ENCODE measurements at regions not wholly inside any gene's neighbourhood (a gene's known extent, or its start where the extent isn't known, plus 50 kb on each side); places are given as distances from the start of the nearest gene placed in this dataset.

- no peaks in the 10 kb centered on the region for H3K9me3 ChIP-seq (ENCODE audit: low read length)
- no peaks in the 10 kb centered on the region for H3K9me2 ChIP-seq (ENCODE audit: low read depth, low read length)
- no peaks in the 10 kb centered on the region for H3K27me3 ChIP-seq (ENCODE audit: insufficient read depth, low read length)
- no peaks in the 10 kb centered on the region for H3F3A ChIP-seq (ENCODE audit: insufficient read depth, low read length)
- H3K9ac ChIP-seq (ENCODE audit: low read length): no peak overlapping the region
- no peaks in the 10 kb centered on the region for H4K20me1 ChIP-seq (ENCODE audit: insufficient read depth, low read length)
- no peak overlapping the region for H3K27ac ChIP-seq (ENCODE audit: low read depth, low read length, poor library complexity, severe bottlenecking)
- no peaks in the 10 kb centered on the region for H3K79me2 ChIP-seq (ENCODE audit: insufficient read depth, low read length)
- H3K4me1 ChIP-seq (ENCODE audit: insufficient read depth, low read length, severe bottlenecking): no peaks in the 10 kb centered on the region
- no peak for TF ChIP-seq EZH2 (IDR thresholded peaks at IDR 0.05; ENCODE audit: borderline replicate concordance, low read length)
- TF ChIP-seq CTCF (IDR thresholded peaks at IDR 0.05; ENCODE audit: low read length): no peak
- H2AFZ ChIP-seq (ENCODE audit: low read length): no peak overlapping the region
- H3K4me3 ChIP-seq (ENCODE audit: low read depth, low read length, poor library complexity, severe bottlenecking): no peak overlapping the region
- no peak overlapping the region for H3K4me2 ChIP-seq (ENCODE audit: low read length)
- no peaks in the 10 kb centered on the region for H3K36me3 ChIP-seq (ENCODE audit: insufficient read depth, low read length)
These were observed 259.2 kb downstream of the SLC4A3 start for GRCh38 chr2:219886615-219887014.

DNA sequence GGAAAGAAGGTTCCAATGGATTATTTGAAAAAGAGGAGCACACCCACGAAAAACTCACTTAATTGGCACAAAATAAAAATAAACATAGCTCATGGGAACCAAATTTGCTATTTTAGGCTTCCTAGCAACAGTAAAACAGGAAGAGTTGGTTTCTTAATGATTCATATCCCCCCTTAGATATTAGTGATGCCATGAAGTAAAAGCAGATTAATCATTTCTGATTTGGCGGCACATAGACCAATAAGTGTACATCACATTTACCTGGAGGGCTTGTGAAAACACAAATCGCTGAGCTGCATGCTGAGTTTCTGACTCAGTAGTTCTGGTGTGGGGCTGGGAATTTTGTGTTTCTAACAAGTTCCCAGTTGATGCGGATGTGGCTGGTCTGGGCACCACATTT is 260.4 kb downstream of the SLC4A3 start:
- Histone ChIP-seq H2AFZ (ENCODE audit: low read length) (no peak overlapping the region), H3K4me3 (ENCODE audit: low read depth, low read length, poor library complexity, severe bottlenecking) (no peak overlapping the region), H3K4me2 (ENCODE audit: low read length) (no peak overlapping the region), H3K27ac (ENCODE audit: low read depth, low read length, poor library complexity, severe bottlenecking) (no peak overlapping the region), H3K9me3 (ENCODE audit: low read length) (no peaks in the 10 kb centered on the region), H3K79me2 (ENCODE audit: insufficient read depth, low read length) (no peaks in the 10 kb centered on the region), H3K36me3 (ENCODE audit: insufficient read depth, low read length) (no peaks in the 10 kb centered on the region), H3K9ac (ENCODE audit: low read length) (no peak overlapping the region), H3K4me1 (ENCODE audit: insufficient read depth, low read length, severe bottlenecking) (no peaks in the 10 kb centered on the region), H3K9me2 (ENCODE audit: low read depth, low read length) (no peaks in the 10 kb centered on the region), H3K27me3 (ENCODE audit: insufficient read depth, low read length) (no peaks in the 10 kb centered on the region), H4K20me1 (ENCODE audit: insufficient read depth, low read length) (no peaks in the 10 kb centered on the region), H3F3A (ENCODE audit: insufficient read depth, low read length) (no peaks in the 10 kb centered on the region)
- TF ChIP-seq CTCF (IDR thresholded peaks at IDR 0.05; ENCODE audit: low read length) (no peak), EZH2 (IDR thresholded peaks at IDR 0.05; ENCODE audit: borderline replicate concordance, low read length) (no peak)

DNA sequence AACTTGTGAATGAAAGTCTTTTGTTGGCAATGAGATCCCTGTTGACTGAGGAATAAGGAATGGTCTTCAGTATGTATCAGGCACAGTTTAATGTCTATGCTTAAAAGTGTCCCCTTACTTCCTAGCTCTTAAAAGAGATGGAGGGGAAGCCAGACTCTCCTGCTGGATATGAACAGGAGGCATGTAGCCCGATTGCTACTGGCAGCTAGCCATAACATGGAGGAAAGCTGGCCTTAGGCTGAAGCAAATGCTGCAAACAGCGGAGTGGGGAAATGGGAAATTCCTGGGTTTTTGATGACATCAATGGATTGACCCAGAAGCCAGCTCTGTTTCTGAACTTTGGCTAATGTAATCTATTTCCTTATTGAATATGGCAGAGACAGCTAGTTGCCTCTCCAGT is 266.1 kb downstream of the SLC4A3 start:
- H3K9me3 ChIP-seq (ENCODE audit: low read length): no peaks in the 10 kb centered on the region
- no peaks in the 10 kb centered on the region for H3K9me2 ChIP-seq (ENCODE audit: low read depth, low read length)
- no peaks in the 10 kb centered on the region for H3K36me3 ChIP-seq (ENCODE audit: insufficient read depth, low read length)
- no peaks in the 10 kb centered on the region for H4K20me1 ChIP-seq (ENCODE audit: insufficient read depth, low read length)
- H3K4me2 ChIP-seq (ENCODE audit: low read length): no peak overlapping the region
- H2AFZ ChIP-seq (ENCODE audit: low read length): no peak overlapping the region
- H3K4me1 ChIP-seq (ENCODE audit: insufficient read depth, low read length, severe bottlenecking): no peaks in the 10 kb centered on the region
- TF ChIP-seq CTCF (IDR thresholded peaks at IDR 0.05; ENCODE audit: low read length) (no peak), EZH2 (IDR thresholded peaks at IDR 0.05; ENCODE audit: borderline replicate concordance, low read length) (no peak)
- no peak overlapping the region for H3K4me3 ChIP-seq (ENCODE audit: low read depth, low read length, poor library complexity, severe bottlenecking)
- H3K9ac ChIP-seq (ENCODE audit: low read length): no peak overlapping the region
- H3K27ac ChIP-seq (ENCODE audit: low read depth, low read length, poor library complexity, severe bottlenecking): no peak overlapping the region
- no peaks in the 10 kb centered on the region for H3K27me3 ChIP-seq (ENCODE audit: insufficient read depth, low read length)
- H3F3A ChIP-seq (ENCODE audit: insufficient read depth, low read length): no peaks in the 10 kb centered on the region
- no peaks in the 10 kb centered on the region for H3K79me2 ChIP-seq (ENCODE audit: insufficient read depth, low read length)

All from OCI-LY1 (cell line).